Brain microvascular endothelial cell (primary cell): ENCODE measurements at regions not wholly inside any gene's neighbourhood (a gene's known extent, or its start where the extent isn't known, plus 50 kb on each side); places are given as distances from the start of the nearest gene placed in this dataset.

Experiments used
- DNase-seq: peaks from one replicate; pipeline ENCODE4 v3.0.0-alpha.2; 2020
- H3K27ac ChIP-seq: fragments of 250-450 bp; sonication (Bioruptor Pico); 2 replicates; pipeline ENCODE4 v1.5.1; 2020; ENCODE audit warnings: mild to moderate bottlenecking, moderate library complexity
- H3K27me3 ChIP-seq: fragments of 250-450 bp; sonication (Bioruptor Pico); replicated peaks from 2 replicates; pipeline ENCODE4 v1.5.1; 2020; ENCODE audit warnings: mild to moderate bottlenecking
- H3K36me3 ChIP-seq: fragments of 250-450 bp; sonication (Bioruptor Pico); replicated peaks from 2 replicates; pipeline ENCODE4 v1.5.1; 2020; ENCODE audit warnings: mild to moderate bottlenecking
- H3K4me3 ChIP-seq: 2 replicates; pipeline ENCODE4 v1.5.1; 2011; ENCODE audit warnings: low read depth, mild to moderate bottlenecking, control low read depth, low read length, moderate library complexity
- in situ Hi-C: cut with HindIII; loops from 2 replicates; pipeline ENCODE4 v1.10.0; 2017; ENCODE audit warnings: low sequenced_read_pairs, low pct_ligation_motif_present
- TF ChIP-seq, protein P1 (sequence below): IDR thresholded peaks from 2 replicates; pipeline ENCODE4 v1.5.1; 2011; ENCODE audit warnings: low read depth, mild to moderate bottlenecking, moderate library complexity, low read length, control low read depth, inconsistent platforms; ENCODE audit errors: missing control alignments

DNA sequence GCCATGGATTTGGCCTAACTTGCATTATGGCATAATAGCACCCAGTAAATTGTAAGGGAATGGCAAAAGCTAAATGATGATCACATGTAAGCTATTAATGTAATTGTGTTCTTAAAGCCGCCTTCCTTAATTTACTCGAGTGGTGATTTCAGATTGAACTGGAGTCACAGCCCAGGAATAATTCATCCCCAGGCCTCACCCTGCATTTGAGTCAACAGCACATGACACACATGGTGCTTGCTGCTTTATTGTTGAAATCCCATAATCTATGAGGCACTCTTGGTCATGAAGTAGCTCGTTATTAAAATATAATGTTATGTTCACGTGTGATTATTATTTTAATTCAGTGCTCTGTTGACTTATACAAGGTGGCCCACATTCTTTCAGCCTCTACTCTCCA, 547.5 kb downstream of the VRK1 start:
- H3K27ac ChIP-seq = no peak overlapping the region
- no peaks in the 10 kb centered on the region for H3K27me3 ChIP-seq
- TF ChIP-seq, protein P1, sequence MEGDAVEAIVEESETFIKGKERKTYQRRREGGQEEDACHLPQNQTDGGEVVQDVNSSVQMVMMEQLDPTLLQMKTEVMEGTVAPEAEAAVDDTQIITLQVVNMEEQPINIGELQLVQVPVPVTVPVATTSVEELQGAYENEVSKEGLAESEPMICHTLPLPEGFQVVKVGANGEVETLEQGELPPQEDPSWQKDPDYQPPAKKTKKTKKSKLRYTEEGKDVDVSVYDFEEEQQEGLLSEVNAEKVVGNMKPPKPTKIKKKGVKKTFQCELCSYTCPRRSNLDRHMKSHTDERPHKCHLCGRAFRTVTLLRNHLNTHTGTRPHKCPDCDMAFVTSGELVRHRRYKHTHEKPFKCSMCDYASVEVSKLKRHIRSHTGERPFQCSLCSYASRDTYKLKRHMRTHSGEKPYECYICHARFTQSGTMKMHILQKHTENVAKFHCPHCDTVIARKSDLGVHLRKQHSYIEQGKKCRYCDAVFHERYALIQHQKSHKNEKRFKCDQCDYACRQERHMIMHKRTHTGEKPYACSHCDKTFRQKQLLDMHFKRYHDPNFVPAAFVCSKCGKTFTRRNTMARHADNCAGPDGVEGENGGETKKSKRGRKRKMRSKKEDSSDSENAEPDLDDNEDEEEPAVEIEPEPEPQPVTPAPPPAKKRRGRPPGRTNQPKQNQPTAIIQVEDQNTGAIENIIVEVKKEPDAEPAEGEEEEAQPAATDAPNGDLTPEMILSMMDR = no peak
- no peak for DNase-seq
- in situ Hi-C loops = no loop called here
- H3K36me3 ChIP-seq = no peaks in the 10 kb centered on the region
- no peak overlapping the region for H3K4me3 ChIP-seq

DNA sequence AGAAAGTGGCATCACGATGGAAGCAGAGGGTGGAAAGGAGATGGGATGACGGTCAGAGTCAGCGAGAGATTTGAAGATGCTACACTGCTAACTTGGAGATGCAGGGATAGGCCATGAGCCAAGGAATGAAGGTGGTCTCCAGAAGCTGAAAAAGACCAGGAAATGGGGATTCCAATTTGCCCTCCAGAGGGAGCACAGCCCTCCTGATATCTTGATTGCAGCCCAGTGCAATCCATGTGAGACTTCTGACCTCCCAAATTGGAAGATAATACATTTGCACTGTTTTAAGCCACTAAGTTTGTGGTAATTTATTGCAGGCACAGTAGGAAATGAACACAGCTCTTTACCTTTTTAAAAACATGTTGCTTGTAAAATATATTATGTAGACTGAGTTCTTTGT, 549.5 kb downstream of the VRK1 start:
- Histone ChIP-seq H3K27ac (no peak overlapping the region), H3K36me3 (no peaks in the 10 kb centered on the region), H3K4me3 (no peak overlapping the region), H3K27me3 (no peaks in the 10 kb centered on the region)
- in situ Hi-C loops = no loop called here
- TF ChIP-seq, protein P1 = no peak
- no peak for DNase-seq

GRCh38 chr14:97349463-97349862, 552.3 kb downstream of the VRK1 start:
- TF ChIP-seq, protein P1 = no peak
- no peaks in the 10 kb centered on the region for H3K36me3 ChIP-seq
- in situ Hi-C loops = no loop called here
- no peaks in the 10 kb centered on the region for H3K27me3 ChIP-seq
- DNase-seq = no peak
- no peak overlapping the region for H3K4me3 ChIP-seq
- no peak overlapping the region for H3K27ac ChIP-seq

GRCh38 chr14:97349946-97350345, 552.8 kb downstream of the VRK1 start:
- H3K36me3 ChIP-seq = no peaks in the 10 kb centered on the region
- in situ Hi-C loops = no loop called here
- no peak for DNase-seq
- H3K27ac ChIP-seq = no peak overlapping the region
- TF ChIP-seq, protein P1 = no peak
- no peak overlapping the region for H3K4me3 ChIP-seq
- no peaks in the 10 kb centered on the region for H3K27me3 ChIP-seq

- DNase-seq = no peak
- TF ChIP-seq, protein P1 = no peak
- Histone ChIP-seq H3K4me3 (no peak overlapping the region), H3K27ac (no peak overlapping the region), H3K27me3 (no peaks in the 10 kb centered on the region), H3K36me3 (no peaks in the 10 kb centered on the region)
- in situ Hi-C loops = no loop called here
These were observed 553.2 kb downstream of the VRK1 start for GRCh38 chr14:97350415-97350814.

GRCh38 chr14:97350894-97351731, 553.9 kb downstream of the VRK1 start:
- no peak for DNase-seq
- Histone ChIP-seq H3K27ac (no peak overlapping the region), H3K27me3 (no peaks in the 10 kb centered on the region), H3K36me3 (no peaks in the 10 kb centered on the region), H3K4me3 (no peak overlapping the region)
- in situ Hi-C loops = no loop called here
- TF ChIP-seq, protein P1 = no peak
